ENCODE measurements at regions not wholly inside any gene's neighbourhood (a gene's known extent, or its start where the extent isn't known, plus 50 kb on each side); places are given as distances from the start of the nearest gene placed in this dataset.

GRCh38 chr9:84136119-84136868, 155.7 kb downstream of the RMI1 start:
- DNase-seq, result no peak

GRCh38 chr9:84137968-84138367, 157.4 kb downstream of the RMI1 start:
- no peak for DNase-seq

- DNase-seq, result no peak
Measured at GRCh38 chr9:84138541-84138940, 157.9 kb downstream of the RMI1 start.

- DNase-seq, result no peak
Measured at GRCh38 chr9:84139296-84140070, 158.9 kb downstream of the RMI1 start.

- no peak for DNase-seq
Measured at GRCh38 chr9:84140535-84141101, 160.0 kb downstream of the RMI1 start.

- DNase-seq, result no peak
Measured at GRCh38 chr9:84141741-84142370, 161.3 kb downstream of the RMI1 start.

GRCh38 chr9:84145031-84145430, 164.4 kb downstream of the RMI1 start:
- DNase-seq, result no peak

GRCh38 chr9:84145780-84146179, 165.2 kb downstream of the RMI1 start:
- no peak for DNase-seq

GRCh38 chr9:84146893-84147710, 166.5 kb downstream of the RMI1 start:
- no peak for DNase-seq

- DNase-seq, result no peak
Measured at GRCh38 chr9:84151236-84151635, 170.6 kb downstream of the RMI1 start.

- no peak for DNase-seq
Measured at GRCh38 chr9:84151640-84152039, 171.0 kb downstream of the RMI1 start.

- no peak for DNase-seq
Measured at GRCh38 chr9:84152204-84152603, 171.6 kb downstream of the RMI1 start.

GRCh38 chr9:84153885-84154284, 173.3 kb downstream of the RMI1 start:
- no peak for DNase-seq

- no peak for DNase-seq
Measured at GRCh38 chr9:84154320-84154719, 173.7 kb downstream of the RMI1 start.

- no peak for DNase-seq
Measured at GRCh38 chr9:84163052-84163650, 177.4 kb downstream of the SLC28A3 start.

GRCh38 chr9:84166891-84167290, 173.7 kb downstream of the SLC28A3 start:
- DNase-seq, result no peak

GRCh38 chr9:84169240-84169639, 171.3 kb downstream of the SLC28A3 start:
- no peak for DNase-seq

- DNase-seq, result no peak
Measured at GRCh38 chr9:84170521-84171141, 169.9 kb downstream of the SLC28A3 start.

GRCh38 chr9:84173961-84174360, 166.6 kb downstream of the SLC28A3 start:
- no peak for DNase-seq

GRCh38 chr9:84174486-84174885, 166.1 kb downstream of the SLC28A3 start:
- DNase-seq, result no peak

- DNase-seq, result no peak
Measured at GRCh38 chr9:84177407-84177806, 163.2 kb downstream of the SLC28A3 start.

- no peak for DNase-seq
Measured at GRCh38 chr9:84179531-84179930, 161.0 kb downstream of the SLC28A3 start.

Measured in activated CD4-positive, alpha-beta T cell treated with anti-CD3 and anti-CD28 coated beads, Interleukin-2, amount 50 U/mL, for 16 hours (primary cell).